ENCODE measurements at regions not wholly inside any gene's neighbourhood (a gene's known extent, or its start where the extent isn't known, plus 50 kb on each side); places are given as distances from the start of the nearest gene placed in this dataset.
"Not testable (repeated sequence)": the region's sequence is repeated elsewhere in the genome, so short reads cannot be mapped to it uniquely, and the experiment has no call there.

GRCh38 chr17:71192848-71193247 lies 928.0 kb upstream of the SOX9 start:
- FAIRE-seq (no peak), DNase-seq (ENCODE audit: low spot score in 2 of 2) (no peak)

GRCh38 chr17:71200597-71200996 lies 920.2 kb upstream of the SOX9 start:
- no peak for FAIRE-seq
- DNase-seq (ENCODE audit: low spot score in 2 of 2) = no peak

GRCh38 chr17:71201639-71202038 lies 919.2 kb upstream of the SOX9 start:
- no peak for DNase-seq (ENCODE audit: low spot score in 2 of 2)
- FAIRE-seq = no peak

GRCh38 chr17:71202449-71202848 lies 918.4 kb upstream of the SOX9 start:
- FAIRE-seq (no peak), DNase-seq (ENCODE audit: low spot score in 2 of 2) (no peak)

- FAIRE-seq = no peak
- DNase-seq (ENCODE audit: low spot score in 2 of 2) = no peak
Observed at GRCh38 chr17:71203953-71204352, 916.9 kb upstream of the SOX9 start.

- not testable (repeated sequence) for FAIRE-seq; DNase-seq (ENCODE audit: low spot score in 2 of 2)
Observed at GRCh38 chr17:71205951-71206350, 914.9 kb upstream of the SOX9 start.

- no peak for DNase-seq (ENCODE audit: low spot score in 2 of 2)
- FAIRE-seq = no peak
Observed at GRCh38 chr17:71208111-71208704, 912.6 kb upstream of the SOX9 start.

- no peak for DNase-seq (ENCODE audit: low spot score in 2 of 2)
- no peak for FAIRE-seq
Observed at GRCh38 chr17:71213936-71214335, 906.9 kb upstream of the SOX9 start.

- DNase-seq (ENCODE audit: low spot score in 2 of 2) (no peak), FAIRE-seq (no peak)
Observed at GRCh38 chr17:71217769-71218168, 903.1 kb upstream of the SOX9 start.

GRCh38 chr17:71224824-71225575 lies 895.8 kb upstream of the SOX9 start:
- FAIRE-seq = no peak
- DNase-seq (ENCODE audit: low spot score in 2 of 2) = no peak

GRCh38 chr17:71227841-71228240 lies 893.0 kb upstream of the SOX9 start:
- no peak for FAIRE-seq
- DNase-seq (ENCODE audit: low spot score in 2 of 2) = no peak

- FAIRE-seq (no peak), DNase-seq (ENCODE audit: low spot score in 2 of 2) (no peak)
Observed at GRCh38 chr17:71229070-71229469, 891.8 kb upstream of the SOX9 start.

GRCh38 chr17:71232801-71233559 lies 887.8 kb upstream of the SOX9 start:
- no peak for DNase-seq (ENCODE audit: low spot score in 2 of 2)
- no peak for FAIRE-seq

GRCh38 chr17:71234349-71234748 lies 886.5 kb upstream of the SOX9 start:
- FAIRE-seq (no peak), DNase-seq (ENCODE audit: low spot score in 2 of 2) (no peak)

GRCh38 chr17:71237903-71238538 lies 882.8 kb upstream of the SOX9 start:
- DNase-seq (ENCODE audit: low spot score in 2 of 2) = peak in 1 of 2 donors; percentile 4

GRCh38 chr17:71247441-71248015 lies 873.3 kb upstream of the SOX9 start:
- DNase-seq (ENCODE audit: low spot score in 2 of 2) = no peak
- FAIRE-seq = no peak

More at GRCh38 chr17:71237903-71238538, 882.8 kb upstream of the SOX9 start:
- peak; percentile 70 for FAIRE-seq

- DNase-seq (ENCODE audit: low spot score in 2 of 2) (no peak), FAIRE-seq (no peak)
Observed at GRCh38 chr17:71251276-71251675, 869.5 kb upstream of the SOX9 start.

- DNase-seq (ENCODE audit: low spot score in 2 of 2) (no peak), FAIRE-seq (no peak)
Observed at GRCh38 chr17:71251951-71252350, 868.9 kb upstream of the SOX9 start.

- FAIRE-seq = no peak
- DNase-seq (ENCODE audit: low spot score in 2 of 2) = no peak
Observed at GRCh38 chr17:71252436-71252835, 868.4 kb upstream of the SOX9 start.

- DNase-seq (ENCODE audit: low spot score in 2 of 2) (no peak), FAIRE-seq (no peak)
Observed at GRCh38 chr17:71257096-71257495, 863.7 kb upstream of the SOX9 start.

Measured in frontal cortex (tissue), 3 donors.